ENCODE measurements at regions not wholly inside any gene's neighbourhood (a gene's known extent, or its start where the extent isn't known, plus 50 kb on each side); places are given as distances from the start of the nearest gene placed in this dataset.

GRCh38 chr3:144638009-144638408, 666.4 kb downstream of the DIPK2A start:
- in situ Hi-C loops (cut with HindIII; ENCODE audit: low pct_unique_long_range_greater_than_20kb, low sequenced_read_pairs) = no loop called here
- DNase-seq (ENCODE audit: low read depth, low spot score) = no peak

DNA sequence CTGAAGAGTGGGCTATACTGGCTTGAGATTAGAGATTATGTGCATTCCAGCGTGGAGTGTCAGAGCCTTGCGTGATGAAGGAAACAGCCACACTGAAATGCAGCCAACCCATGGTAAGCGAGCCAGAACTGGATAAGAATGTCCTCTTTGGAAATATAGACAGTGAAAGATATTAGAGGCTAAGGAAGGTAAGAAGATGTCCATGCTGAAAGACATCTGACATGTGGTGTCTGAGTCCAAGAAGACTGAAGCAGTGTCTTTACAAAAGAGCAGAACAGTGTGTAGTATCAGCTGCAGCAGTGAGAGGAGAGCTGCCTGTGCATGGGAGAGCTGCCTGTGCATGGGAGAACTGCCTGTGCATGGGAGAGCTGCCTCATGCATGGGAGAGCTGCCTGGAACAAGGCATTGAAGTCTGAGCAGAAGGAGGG, 672.2 kb downstream of the DIPK2A start:
- in situ Hi-C loops (cut with HindIII; ENCODE audit: low pct_unique_long_range_greater_than_20kb, low sequenced_read_pairs) = no loop called here
- no peak for DNase-seq (ENCODE audit: low read depth, low spot score)

DNA sequence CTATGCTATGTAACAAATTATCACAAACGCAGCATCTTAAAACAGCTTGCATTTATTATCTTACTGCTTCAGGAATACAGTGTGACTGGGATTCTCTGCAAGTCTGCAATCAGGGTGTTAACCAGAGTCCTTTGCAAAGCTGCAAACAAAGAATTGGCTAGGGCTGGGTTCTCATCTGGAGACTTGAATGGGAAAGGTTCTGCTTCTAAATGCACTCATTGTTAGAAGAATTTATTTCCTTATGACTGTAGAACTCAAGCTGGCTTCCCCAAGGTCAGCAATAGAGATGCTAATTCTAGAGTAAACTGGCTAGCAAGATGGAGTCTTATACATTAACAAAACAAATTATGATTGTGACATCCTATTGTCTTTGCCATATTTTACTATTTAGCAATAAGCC, 673.7 kb downstream of the DIPK2A start:
- in situ Hi-C loops (cut with HindIII; ENCODE audit: low pct_unique_long_range_greater_than_20kb, low sequenced_read_pairs) = no loop called here
- DNase-seq (ENCODE audit: low read depth, low spot score) = no peak

DNA sequence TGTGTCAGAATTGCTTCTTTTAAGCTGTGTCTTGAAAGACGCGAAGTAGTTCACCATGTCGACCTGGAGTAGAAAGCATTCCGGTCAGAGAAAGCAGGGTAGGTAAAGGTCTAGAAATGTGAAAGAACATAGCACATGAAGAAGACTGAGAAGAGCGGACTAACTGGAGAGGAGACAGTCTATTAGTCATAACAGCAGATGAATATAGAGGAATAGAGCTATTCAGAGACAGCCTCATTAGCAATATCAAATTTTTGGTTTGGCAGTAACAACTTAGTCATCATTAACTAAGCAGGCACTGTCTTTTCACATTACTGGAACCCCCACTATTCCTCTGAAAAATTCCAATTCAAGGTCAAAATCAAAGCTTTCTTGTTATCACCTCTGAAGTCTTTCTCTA, 678.8 kb downstream of the DIPK2A start:
- in situ Hi-C loops (cut with HindIII; ENCODE audit: low pct_unique_long_range_greater_than_20kb, low sequenced_read_pairs) = no loop called here
- no peak for DNase-seq (ENCODE audit: low read depth, low spot score)

- in situ Hi-C loops (cut with HindIII; ENCODE audit: low pct_unique_long_range_greater_than_20kb, low sequenced_read_pairs) = no loop called here
- no peak for DNase-seq (ENCODE audit: low read depth, low spot score)
These were observed 681.0 kb downstream of the DIPK2A start for GRCh38 chr3:144652573-144652972.

- no peak for DNase-seq (ENCODE audit: low read depth, low spot score)
- in situ Hi-C loops (cut with HindIII; ENCODE audit: low pct_unique_long_range_greater_than_20kb, low sequenced_read_pairs) = no loop called here
These were observed 683.8 kb downstream of the DIPK2A start for GRCh38 chr3:144655423-144655822.

DNA sequence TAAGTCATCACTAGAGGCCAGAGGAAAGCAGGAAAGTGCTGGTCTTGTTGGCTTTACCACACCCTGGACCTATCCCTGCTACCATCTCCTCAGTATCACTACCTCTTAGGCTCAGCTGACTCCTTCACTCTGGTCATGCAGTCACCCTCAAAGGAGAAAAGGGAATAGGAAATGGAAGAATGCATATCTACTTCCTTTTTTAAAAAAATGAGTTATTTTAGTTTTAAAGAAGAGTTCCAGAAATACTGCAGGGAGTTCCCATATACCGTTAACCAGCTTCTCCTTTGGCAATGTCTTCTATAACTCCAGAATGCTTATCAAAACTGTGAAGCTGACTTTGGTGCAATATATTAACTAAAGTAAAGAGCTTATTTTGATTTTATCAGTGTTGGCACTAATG, 688.6 kb downstream of the DIPK2A start:
- DNase-seq (ENCODE audit: low read depth, low spot score) = no peak
- in situ Hi-C loops (cut with HindIII; ENCODE audit: low pct_unique_long_range_greater_than_20kb, low sequenced_read_pairs) = no loop called here

- in situ Hi-C loops (cut with HindIII; ENCODE audit: low pct_unique_long_range_greater_than_20kb, low sequenced_read_pairs) = no loop called here
- DNase-seq (ENCODE audit: low read depth, low spot score) = no peak
These were observed 691.1 kb downstream of the DIPK2A start for GRCh38 chr3:144662729-144663128.

DNA sequence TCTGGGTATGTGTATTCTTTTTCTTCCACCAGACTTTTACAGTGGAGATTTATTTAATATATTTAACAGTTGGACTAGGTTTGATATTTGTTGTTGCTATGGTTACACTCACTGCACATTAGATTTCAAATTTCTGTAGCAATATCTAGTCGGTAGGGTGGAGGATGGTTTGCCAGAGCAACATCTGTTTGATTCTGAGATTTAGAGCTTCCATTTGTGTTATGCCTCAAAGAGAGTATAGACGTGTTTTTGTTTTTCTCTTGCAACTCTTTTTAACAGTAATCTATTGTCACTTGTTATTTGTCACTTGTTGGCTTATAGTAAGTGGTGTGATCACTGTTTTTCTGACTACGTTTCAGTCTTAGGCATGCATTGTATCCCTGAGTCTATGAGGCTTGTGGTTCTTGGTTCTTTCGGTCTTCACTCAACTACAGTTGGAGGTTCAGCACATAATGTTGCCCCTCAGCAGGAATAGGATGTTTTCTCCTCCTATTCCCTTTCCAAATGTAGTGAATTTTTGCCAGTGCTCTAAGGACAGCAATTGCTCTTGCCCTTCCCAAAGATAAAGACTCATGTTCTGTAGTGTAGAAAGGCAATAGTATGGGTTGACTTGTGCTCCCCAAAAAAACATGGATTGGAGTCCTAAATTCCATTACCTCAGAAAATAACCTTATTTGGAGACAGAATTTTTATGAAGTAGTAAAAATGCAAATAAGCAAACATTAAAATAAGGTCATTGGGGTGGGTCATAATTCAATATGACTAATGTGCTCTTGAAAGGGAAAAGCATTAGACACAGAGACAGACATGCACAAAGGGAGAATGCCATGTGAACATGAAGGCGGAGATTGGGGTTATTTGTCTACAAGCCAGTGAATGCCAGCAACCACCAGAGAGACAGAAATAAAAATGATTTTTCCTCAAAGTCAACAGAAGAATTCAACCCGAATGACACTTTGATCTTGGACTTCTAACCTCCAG, 692.1 kb downstream of the DIPK2A start:
- no peak for DNase-seq (ENCODE audit: low read depth, low spot score)
- in situ Hi-C loops (cut with HindIII; ENCODE audit: low pct_unique_long_range_greater_than_20kb, low sequenced_read_pairs) = no loop called here

- no peak for DNase-seq (ENCODE audit: low read depth, low spot score)
- in situ Hi-C loops (cut with HindIII; ENCODE audit: low pct_unique_long_range_greater_than_20kb, low sequenced_read_pairs) = no loop called here
These were observed 694.0 kb downstream of the DIPK2A start for GRCh38 chr3:144665567-144666053.

DNA sequence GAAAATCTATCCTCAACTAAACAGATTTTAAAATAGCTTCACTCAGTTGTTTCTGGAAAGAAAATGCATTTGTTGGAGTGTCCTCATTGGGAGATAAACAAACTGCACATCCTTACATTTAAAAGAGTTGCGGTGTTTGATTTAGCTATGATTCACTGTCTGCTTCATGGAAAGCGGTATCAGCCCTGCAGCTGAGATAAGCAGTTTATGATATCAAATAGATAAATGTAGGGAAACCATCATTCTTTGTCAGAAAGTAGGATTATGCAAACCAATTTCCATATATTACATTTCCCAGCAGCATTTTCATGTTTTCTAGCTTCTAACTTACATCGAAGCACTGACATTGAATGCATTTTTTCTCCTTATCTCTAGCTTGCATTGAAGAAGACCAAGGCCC, 698.9 kb downstream of the DIPK2A start:
- DNase-seq (ENCODE audit: low read depth, low spot score) = no peak
- in situ Hi-C loops (cut with HindIII; ENCODE audit: low pct_unique_long_range_greater_than_20kb, low sequenced_read_pairs) = no loop called here

- in situ Hi-C loops (cut with HindIII; ENCODE audit: low pct_unique_long_range_greater_than_20kb, low sequenced_read_pairs) = no loop called here
These were observed 705.5 kb downstream of the DIPK2A start for GRCh38 chr3:144677103-144677502.

DNA sequence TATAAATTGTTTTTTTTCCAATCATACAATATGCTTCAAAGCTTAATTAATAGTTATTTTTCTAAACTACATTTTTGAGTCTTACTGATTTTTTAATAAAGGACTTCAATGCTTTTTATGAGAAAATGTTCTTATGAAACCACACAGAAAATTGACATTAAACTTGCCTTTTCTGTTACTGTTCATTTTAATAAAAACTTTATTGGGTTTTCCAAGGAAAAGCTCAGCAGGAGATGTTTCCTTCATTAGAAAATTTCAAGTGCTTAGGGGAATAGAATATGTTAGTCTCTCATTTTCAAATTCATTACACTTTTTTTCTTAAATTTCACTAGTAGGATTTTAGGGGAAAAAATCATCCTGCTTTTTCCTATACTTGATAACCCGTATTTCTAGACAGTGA, 711.4 kb downstream of the DIPK2A start:
- no peak for DNase-seq (ENCODE audit: low read depth, low spot score)
- in situ Hi-C loops (cut with HindIII; ENCODE audit: low pct_unique_long_range_greater_than_20kb, low sequenced_read_pairs) = no loop called here

More at GRCh38 chr3:144677103-144677502, 705.5 kb downstream of the DIPK2A start:
- peak; percentile 2 for DNase-seq (ENCODE audit: low read depth, low spot score)

DNA sequence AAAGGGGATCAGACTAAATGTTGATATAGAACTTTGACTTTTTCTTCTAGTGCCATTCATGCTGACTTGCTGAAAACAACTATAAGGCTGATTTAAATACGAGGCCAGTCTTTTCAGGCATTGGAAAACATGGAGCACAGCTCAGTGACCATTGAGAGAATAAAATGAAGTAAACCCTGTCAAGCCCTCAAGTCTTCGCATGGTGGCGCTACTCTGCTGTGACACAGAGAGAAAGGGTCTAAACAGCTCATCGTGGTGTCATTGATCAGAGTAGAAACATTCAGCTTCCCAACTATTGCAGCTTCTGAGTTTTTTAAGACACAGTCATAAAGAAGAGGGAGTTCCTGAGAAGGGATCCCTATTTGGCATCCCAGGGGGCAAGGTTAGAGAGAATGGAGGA, 716.2 kb downstream of the DIPK2A start:
- in situ Hi-C loops (cut with HindIII; ENCODE audit: low pct_unique_long_range_greater_than_20kb, low sequenced_read_pairs) = no loop called here
- peak; percentile 59 for DNase-seq (ENCODE audit: low read depth, low spot score)

GRCh38 chr3:144692488-144692887, 720.9 kb downstream of the DIPK2A start:
- in situ Hi-C loops (cut with HindIII; ENCODE audit: low pct_unique_long_range_greater_than_20kb, low sequenced_read_pairs) = no loop called here

GRCh38 chr3:144708437-144708836, 736.8 kb downstream of the DIPK2A start:
- in situ Hi-C loops (cut with HindIII; ENCODE audit: low pct_unique_long_range_greater_than_20kb, low sequenced_read_pairs) = no loop called here

More at GRCh38 chr3:144692488-144692887, 720.9 kb downstream of the DIPK2A start:
- DNase-seq (ENCODE audit: low read depth, low spot score) = no peak

DNA sequence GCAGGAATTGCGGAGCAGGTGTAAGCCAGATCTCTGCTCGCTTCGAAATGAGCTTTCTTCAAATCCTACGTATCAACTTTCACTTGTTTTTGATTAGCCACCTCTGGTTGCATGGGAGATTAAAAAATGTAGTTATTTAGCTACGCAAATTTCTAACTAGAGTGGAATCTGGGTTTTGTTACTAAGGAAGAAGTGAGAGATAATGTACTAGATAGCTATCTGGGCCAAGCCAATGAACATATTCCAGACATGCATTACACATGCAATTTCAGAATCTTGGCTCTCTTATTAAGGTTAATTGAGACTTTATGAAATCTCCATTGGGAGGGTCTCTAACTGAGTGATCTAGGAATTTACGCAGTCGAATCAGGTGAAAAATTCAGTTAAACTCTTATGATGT, 765.7 kb downstream of the DIPK2A start:
- no peak for DNase-seq (ENCODE audit: low read depth, low spot score)
- in situ Hi-C loops (cut with HindIII; ENCODE audit: low pct_unique_long_range_greater_than_20kb, low sequenced_read_pairs) = no loop called here

More at GRCh38 chr3:144708437-144708836, 736.8 kb downstream of the DIPK2A start:
- DNase-seq (ENCODE audit: low read depth, low spot score) = no peak

- in situ Hi-C loops (cut with HindIII; ENCODE audit: low pct_unique_long_range_greater_than_20kb, low sequenced_read_pairs) = no loop called here
- no peak for DNase-seq (ENCODE audit: low read depth, low spot score)
These were observed 771.6 kb downstream of the DIPK2A start for GRCh38 chr3:144743225-144743668.

DNA sequence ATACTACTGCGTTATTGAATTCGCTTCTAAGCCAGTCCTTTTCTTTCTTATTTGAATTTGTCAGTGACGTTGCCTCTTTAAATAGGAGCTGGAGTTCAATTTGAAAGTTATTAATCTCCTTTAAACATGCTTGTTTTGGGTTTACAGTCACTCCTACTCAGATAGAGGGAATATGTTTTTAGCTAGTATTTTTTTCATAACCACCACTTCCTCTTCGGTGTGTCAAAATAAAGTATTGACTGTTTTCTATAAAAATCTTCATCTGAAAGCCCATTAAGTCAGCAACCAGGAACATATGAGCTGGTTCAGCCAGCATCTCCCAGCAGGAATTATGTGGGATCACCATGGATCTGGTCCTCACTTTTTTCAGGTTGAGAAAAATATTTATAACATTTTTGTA, 772.9 kb downstream of the DIPK2A start:
- in situ Hi-C loops (cut with HindIII; ENCODE audit: low pct_unique_long_range_greater_than_20kb, low sequenced_read_pairs) = no loop called here
- no peak for DNase-seq (ENCODE audit: low read depth, low spot score)
